GM19468 (cell line): ENCODE measurements at regions not wholly inside any gene's neighbourhood (a gene's known extent, or its start where the extent isn't known, plus 50 kb on each side); places are given as distances from the start of the nearest gene placed in this dataset.

Experiments
- ATAC-seq: cut with Tn5 transposase; IDR thresholded peaks from one replicate; pipeline ENCODE4 v1.9.1; 2021; ENCODE audit warnings: mild to moderate bottlenecking, moderate library complexity, moderate number of reproducible peaks; ENCODE audit not compliant: unreplicated experiment; ENCODE audit errors: extremely low read depth

GRCh38 chr20:39830903-39831302, 858.1 kb downstream of the MAFB start:
- no peak for ATAC-seq

DNA sequence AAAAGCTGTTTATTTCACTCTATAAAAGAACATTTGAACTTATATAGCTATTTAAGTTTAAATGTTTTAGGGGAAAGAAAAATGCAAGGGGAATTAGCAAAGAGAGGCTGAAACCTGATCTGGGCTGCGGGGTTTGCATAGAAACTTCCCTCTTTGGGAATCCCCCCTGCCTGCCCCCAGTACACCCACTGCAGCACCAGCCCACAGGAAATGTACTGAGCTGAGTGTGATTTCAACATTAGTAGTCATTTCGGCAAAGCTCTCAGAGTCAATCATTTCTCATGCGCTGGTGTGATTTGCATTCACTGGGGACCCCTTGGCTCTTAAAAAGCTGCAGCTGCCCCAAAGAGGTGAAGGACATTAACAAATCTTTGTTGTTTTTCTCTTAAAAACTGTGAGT, 859.4 kb downstream of the MAFB start:
- peak; percentile 62 for ATAC-seq

GRCh38 chr20:39829256-39829655, 859.8 kb downstream of the MAFB start:
- no peak for ATAC-seq

- ATAC-seq: no peak
Observed at GRCh38 chr20:39825950-39826349, 863.1 kb downstream of the MAFB start.

DNA sequence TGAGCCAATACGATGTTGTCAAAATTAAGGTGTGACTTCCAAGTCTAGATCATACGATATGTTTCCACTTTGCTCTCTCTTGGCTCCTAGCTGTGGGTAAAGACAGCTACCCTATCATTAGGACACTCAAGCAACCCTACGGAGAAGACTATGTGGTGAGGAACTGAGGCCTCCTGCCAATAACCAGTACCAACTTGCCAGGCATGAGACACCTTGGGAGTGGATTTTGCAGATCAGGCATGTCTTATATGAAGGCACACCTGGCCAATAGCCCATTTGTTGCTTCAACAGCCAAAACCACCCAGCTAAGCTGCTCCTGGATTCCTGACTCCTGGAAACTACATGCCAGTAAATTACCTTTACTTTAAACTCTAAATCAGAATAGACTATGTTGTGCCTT, 863.4 kb downstream of the DHX35 start:
- no peak for ATAC-seq

- no peak for ATAC-seq
Observed at GRCh38 chr20:39823224-39823623, 861.1 kb downstream of the DHX35 start.

DNA sequence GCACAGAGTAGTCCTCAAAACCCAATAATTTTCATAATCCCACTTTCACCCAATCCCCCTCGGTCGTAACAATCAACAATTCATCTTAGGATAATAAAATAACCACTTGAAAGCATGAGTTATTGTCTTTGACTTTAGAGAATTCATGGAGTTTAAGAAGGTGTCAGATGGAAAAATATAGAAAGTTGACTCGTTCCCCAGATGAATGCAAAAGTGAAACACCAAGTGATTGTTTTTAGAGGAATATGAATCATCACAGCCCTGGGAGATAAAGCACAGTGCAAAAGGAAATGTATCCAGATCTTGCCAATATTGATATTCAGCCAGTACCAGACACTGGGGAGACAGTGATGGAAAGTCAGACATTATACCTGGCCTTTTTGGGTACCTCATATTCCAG, 860.5 kb downstream of the DHX35 start:
- ATAC-seq: no peak

DNA sequence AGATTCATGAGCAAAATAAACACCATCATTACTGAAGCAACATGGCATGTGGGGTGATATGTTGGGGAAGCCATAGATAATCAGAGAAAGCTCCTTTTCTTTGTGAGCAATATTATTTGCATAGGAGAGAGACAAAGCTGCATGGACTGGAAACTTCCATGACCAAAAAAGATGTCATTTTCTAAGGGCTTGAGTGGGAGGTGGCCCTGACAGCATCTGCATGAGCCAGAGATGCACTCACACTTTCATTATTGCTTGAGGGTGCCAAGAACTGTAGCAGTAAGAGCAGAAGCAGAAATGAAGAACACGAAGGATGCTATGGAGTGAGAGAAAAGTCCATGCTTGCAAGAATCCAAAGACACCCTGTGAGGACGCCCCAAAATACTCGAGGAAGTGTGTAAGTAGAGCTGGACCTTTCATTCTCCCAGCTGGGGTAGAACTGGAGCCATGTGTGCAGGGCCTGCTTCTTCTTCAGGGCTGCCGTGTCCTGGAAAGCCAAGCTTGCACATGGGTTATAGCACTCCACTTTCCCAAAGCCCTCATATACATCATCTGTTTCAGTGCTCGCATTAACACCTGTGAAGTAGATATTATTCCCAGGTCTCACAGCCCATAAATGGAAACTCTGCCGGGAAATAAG, 851.2 kb downstream of the DHX35 start:
- ATAC-seq: no peak

- ATAC-seq: no peak
Observed at GRCh38 chr20:39812116-39812515, 850.0 kb downstream of the DHX35 start.

DNA sequence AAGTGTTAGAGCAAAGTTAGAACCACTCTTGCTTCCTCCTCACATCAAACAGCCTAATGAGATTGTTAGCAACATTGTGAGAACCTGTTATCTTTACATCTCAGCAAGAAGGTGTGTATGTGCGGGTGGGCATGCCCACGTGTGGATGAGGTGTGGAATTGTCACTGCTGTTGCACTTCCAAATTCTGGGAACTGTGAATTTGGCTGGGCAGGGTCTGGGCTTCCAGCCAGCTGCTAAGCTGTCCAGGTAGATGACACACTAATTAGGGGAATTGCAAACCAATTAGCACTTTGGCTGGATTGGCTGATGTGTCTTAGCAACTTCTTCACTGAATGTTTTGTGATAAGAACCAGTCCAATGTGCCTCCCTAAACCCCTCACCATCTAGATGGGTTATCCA, 848.2 kb downstream of the DHX35 start:
- ATAC-seq: no peak

- no peak for ATAC-seq
Observed at GRCh38 chr20:39808613-39809012, 846.5 kb downstream of the DHX35 start.

- ATAC-seq: peak; percentile 30
Observed at GRCh38 chr20:39800548-39800947, 838.4 kb downstream of the DHX35 start.

- peak; percentile 16 for ATAC-seq
Observed at GRCh38 chr20:39800111-39800510, 838.0 kb downstream of the DHX35 start.

DNA sequence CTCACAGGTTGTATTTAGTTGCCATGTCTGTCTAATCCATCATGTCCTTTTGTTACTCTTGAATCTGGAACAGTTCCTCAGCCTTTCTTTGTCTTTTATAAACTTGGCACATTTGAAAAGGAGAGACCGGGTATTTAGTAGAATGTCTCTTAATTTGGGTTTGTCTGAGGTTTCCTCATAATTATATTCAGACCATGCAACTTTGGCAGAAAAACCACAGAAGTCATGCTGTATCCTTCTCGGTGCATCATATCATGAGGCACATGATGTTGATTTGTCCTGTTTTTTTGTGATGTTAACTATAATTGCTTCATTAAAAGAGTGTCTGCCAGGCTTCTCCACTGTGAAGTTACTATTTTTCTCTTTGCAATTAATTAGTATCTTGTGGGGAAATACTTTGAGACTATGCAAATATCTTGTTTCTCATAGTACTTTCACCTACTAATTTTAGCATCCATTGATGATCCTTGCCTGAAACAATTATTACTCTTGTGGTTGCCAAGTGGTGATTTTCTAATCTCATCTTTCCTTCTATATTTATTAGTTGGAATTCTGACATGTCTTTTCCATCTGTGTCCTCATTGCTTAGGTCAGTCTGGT, 837.3 kb downstream of the DHX35 start:
- no peak for ATAC-seq

DNA sequence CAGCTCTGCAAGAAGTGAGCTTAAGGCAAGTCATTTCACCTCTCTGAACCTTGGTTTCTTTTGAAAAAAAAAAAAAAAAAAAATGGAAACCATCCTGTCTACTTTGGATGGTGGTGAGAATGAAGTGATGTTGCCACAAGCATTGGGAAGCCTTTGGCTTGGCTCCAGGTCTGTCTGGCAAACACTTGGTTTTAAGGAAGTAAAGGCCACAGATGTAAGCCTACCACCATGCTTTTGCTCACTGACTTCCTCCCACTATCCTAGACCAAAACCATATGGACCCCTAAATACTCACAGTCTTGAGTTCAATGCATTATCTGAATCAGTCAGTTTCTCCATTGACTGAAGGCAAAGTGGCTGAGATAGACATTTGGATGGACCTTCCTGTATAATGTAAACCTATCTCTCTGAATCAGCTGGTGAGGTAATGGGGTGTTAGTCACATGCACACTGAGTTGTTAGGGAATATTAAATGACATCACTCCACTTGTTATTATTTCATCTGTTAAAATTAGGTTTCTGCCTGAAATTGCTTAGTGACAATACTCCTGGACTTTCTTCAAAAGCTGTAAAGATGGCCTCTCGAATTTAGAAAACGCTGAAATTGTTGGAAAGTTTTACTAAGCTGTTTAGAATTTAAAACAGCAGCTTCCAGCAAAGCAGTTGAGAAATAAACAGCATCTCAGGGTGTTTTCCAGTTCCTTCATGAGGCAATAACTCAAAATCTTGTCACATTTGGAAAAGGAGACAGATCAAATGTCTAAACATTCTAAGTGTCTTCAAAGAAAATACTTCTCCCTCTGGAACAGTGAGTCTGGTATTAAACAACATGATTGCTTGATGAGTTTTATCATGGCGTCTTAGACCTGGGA, 833.5 kb downstream of the DHX35 start:
- no peak for ATAC-seq

DNA sequence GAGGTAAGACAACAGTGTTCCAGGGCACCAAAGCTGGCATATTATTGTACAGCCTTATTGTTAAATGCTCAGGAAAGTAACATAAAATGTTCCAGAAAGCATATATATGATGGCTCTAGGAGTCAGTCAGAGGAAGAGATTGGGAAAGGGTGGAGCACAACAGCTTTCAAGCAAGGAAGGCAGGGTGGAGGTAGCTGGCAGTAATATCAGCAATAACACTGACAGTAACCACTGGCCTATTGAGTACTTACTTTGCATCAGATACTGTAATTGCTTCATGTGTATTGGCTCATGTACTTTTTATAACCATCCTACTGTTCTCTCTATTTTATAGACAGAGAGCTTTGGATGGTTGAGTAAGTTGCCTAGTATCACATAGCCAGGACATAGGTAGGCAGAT, 830.2 kb downstream of the DHX35 start:
- ATAC-seq: no peak

DNA sequence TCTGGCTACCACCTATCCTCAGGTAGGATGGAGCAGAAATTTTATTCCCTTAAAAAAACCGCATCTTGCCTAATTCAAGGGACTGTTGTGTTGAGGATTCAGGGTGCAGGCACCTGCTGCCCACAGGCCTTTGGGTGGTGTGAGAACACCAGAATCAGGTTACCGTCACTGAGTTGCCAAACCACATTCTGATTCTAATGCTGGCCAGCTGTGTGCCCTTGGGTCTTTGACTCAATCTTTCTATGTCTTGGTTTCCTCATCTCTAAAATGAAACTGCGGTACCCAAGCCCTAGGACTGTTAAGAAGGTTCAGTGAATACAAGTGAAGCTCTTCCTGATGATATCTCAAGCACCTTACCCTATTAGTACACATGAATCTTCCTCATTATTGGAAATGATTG, 827.3 kb downstream of the DHX35 start:
- no peak for ATAC-seq

- no peak for ATAC-seq
Observed at GRCh38 chr20:39785252-39785917, 823.2 kb downstream of the DHX35 start.

DNA sequence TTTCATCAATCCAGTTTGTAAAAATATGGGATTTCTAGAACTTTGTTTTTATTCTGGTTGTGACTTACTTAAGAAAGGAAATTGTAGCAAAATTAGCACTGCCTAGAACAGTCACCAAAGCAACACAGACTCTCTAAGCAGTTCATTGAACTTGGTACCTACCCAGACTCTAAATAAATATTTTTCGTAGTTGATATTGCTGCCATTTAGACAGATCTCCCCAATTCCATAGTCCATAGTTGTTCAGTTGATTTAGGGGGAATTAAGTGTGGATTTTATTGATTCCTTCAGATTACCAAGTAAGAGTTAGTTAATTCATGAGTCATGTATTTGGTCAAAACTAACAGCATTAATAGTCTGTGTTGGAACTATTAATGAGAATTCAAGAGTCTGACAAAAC, 822.5 kb downstream of the DHX35 start:
- no peak for ATAC-seq

DNA sequence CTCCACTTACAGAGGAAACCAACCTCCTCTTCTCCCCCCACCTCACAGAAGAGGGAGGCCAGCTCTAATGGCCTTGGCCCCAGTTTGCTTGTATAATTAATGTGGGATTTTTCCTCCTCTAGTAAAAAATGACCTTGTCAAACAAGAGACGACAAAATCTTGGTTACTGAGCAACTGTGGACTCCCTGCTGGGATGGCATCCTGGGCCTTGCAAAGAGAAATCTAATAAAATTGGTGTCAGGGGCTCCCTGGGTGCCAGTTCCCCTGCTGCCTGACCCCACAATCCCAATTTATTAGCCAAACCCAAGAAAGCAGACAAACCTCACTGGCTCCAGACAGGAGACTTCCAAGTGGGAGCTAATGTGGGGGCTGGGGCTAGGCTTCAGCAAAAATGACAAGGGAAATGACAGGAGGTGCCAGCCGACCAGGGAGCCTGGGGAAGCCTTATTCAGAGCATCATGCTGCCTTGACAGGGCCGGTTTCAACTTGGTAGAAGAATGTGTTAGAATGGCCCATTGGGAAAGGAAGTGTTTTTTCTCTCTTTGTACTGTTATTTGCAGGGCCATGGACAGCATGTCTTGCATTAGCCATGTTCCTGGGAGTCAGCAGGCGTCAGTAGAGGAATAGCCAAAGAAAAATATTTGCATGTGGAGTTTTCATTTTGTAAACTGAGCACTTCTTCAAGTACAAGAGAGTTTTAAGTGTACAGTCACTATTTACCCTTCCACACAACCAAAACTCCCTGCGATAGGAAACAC, 816.9 kb downstream of the DHX35 start:
- ATAC-seq: no peak
